IPS-NIHi7 (cell line): ENCODE measurements at regions not wholly inside any gene's neighbourhood (a gene's known extent, or its start where the extent isn't known, plus 50 kb on each side); places are given as distances from the start of the nearest gene placed in this dataset.
"Not testable (repeated sequence)": the region's sequence is repeated elsewhere in the genome, so short reads cannot be mapped to it uniquely, and the experiment has no call there.

Source experiments
- DNase-seq: peaks from one replicate; pipeline ENCODE4 v3.0.0; 2012; ENCODE audit warnings: mixed read lengths; ENCODE audit errors: extremely low spot score

DNA sequence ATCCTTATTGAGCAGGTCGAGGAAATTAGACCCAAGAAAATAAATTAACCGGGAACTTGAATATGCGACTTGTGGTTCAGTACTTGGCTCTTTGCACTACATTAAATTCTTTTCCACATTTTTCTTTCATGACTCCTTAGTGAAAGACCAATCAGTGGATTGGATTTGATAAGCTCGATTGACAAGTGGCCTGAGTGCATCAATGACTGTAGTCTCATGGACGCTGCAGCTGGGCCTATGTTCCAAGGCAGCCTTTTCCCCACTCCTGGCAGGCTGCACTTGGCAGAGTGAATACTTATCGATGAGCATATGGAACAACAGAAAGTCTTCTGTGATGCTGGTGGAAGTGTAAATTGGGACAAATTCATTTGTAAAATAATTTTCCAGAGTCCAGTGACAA lies 210.8 kb upstream of the EXOC2 start:
- no peak for DNase-seq

GRCh38 chr6:901696-902460 lies 208.9 kb upstream of the EXOC2 start:
- no peak for DNase-seq

DNA sequence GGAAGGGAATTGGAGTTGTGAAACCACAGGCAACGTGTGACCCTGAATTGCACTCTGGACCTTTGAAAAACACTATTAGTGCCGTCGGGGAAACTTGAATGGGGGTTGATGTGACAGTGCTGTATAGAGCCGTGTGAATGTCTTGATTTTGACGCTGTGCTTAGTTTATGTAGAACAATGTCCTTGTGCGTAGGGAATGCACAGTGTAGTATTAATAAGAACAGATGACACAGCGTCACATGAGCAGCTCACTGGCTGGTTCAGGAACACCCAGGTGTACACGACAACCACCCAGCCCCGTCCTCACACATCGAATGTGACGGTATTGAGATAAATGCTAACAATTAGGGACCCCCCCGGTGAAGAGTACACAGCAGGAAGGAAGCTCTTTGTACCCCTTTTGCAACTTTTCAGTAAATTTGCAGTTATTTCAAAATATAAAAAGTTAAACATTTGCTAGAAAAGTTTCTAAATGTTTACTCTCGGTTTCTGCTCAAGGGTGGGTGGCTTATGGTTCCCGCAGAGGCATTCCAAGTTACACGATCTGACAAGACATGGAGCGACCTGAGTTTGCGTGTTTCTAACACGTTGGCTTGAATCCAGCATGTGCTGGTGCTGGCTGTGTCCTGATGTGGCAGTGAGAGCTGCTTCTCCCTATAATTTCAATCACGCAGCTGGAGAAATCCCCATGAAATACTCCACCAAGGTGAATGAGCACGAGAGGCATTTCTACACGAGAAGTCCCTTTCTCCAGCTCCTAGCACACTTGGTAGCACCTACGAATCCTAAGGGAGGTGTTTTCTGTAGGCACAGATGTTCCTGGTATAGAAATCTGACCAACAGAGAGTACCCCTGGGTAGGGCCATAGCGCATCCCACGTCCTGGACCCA lies 208.0 kb upstream of the EXOC2 start:
- DNase-seq, result no peak

DNA sequence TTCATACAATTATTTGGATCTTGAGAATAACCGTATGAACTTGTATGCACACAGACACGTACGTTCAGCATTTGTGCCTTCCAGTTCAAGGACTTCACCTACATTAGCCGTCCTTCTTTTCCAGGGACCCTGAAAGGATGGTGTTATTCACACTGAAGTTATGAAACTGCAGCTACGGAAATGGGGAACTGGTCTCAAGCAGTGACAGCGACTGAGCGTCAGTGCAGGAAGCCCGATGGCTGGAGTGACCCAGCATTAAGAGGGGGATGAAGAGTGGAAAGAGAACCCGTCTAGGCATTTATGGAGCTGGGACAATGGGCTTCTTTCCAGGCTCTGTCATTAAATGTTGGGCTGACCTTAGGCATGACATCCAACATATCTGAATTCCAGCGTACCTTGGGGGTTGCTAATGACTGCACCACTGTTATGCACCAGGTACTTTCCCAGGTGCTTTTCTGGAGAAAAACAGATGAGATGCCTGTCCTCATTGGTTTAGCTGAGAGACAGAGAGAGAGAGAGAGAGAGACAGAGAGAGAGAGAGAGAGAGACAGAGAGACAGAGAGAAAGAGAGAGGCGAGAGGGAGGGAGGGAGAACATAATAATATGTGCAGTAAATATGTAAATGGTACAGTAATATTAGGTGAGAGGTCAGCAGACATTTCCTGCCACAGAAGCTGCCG lies 204.7 kb upstream of the EXOC2 start:
- DNase-seq, result no peak

GRCh38 chr6:894274-894673 lies 201.3 kb upstream of the EXOC2 start:
- DNase-seq, result peak; percentile 43

DNA sequence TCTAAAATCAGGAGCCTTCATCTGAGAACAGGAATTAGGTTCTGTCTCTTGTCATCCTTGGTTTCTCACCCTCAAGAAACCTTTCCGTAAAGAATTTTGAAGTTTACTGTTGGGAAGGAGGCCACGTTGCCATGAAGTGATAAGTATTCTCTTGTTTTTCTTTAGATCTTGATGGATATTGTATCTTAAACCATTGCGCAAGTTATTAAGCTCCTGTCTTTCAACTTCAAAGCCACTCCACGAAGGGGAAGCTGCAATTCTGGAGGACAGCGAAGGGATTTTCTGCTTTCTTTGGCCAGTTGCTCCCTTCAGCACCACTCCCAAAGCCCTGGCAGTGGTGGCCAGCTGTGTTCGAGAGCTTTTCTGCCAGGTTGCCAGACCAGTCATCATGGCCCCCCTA lies 198.1 kb upstream of the EXOC2 start:
- no peak for DNase-seq

DNA sequence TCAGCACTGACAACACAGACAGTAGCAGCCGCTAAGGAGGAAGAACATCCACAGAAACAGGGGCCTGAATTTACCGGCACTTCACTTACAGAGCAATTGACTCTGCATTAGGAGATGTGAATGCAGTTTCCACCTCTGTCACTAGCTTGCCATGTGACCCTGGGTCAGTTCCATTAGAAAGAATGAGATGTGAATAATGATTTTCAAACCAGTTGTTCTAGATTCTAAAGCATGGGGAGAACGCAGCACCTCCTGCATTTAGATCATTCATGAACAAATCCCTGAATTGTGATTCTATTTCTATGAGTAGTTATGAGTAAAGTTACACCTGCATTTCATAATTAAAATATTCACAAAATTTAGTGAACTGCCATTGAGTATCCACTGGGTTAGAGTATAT lies 197.3 kb upstream of the EXOC2 start:
- DNase-seq, result no peak

DNA sequence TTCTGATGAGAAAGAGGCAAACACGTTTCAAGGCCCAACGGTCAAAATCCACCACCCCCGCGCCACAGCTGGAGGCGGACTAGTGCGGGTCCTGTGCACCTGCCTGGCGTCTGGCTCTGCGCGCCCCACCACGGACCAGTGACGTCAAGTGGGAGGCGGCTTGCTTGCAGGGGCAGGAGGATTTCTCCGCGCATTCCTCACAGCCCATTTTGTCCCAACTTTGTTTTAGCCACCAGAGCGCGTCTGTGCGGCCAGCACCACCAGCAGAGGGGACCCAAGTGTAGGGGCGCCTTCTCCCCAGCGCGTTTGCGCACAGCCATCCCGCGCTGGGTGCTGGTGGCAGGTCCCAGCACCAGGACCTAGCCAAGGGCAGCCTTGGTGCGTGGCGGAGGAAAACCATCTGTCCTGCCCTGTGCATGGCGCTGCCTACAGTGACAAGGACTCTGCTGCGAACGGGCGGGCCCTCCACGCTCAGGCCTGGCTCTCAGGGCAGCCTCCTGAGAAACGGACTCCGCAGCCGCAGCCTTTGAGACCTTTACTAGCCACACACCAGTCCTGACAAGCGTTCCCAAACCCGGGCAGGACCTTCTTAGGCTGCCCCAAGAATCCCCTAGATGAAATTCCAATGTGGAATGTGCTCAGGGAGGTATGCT lies 194.8 kb upstream of the EXOC2 start:
- DNase-seq, result no peak

DNA sequence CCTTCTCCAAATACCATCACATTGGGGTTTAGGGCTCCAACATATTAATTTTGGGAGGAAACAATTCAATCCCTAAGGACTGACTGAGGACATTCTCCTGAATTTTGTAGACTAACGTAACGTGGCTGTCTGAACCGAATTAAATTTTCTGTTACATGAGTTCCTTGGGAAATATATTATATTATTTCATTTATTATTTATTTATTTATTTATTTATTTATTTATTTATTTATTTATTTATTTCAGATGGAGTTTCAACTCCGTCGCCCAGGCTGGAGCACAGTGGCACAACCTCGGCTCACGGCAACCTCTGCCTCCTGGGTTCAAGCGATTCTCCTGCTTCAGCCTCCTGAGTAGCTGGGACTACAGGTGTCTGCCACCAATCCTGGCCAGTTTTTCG lies 193.2 kb upstream of the EXOC2 start:
- DNase-seq, result not testable (repeated sequence)

GRCh38 chr6:885051-885590 lies 192.2 kb upstream of the EXOC2 start:
- DNase-seq, result no peak

- no peak for DNase-seq
These were observed 191.6 kb upstream of the EXOC2 start for GRCh38 chr6:884570-884969.

DNA sequence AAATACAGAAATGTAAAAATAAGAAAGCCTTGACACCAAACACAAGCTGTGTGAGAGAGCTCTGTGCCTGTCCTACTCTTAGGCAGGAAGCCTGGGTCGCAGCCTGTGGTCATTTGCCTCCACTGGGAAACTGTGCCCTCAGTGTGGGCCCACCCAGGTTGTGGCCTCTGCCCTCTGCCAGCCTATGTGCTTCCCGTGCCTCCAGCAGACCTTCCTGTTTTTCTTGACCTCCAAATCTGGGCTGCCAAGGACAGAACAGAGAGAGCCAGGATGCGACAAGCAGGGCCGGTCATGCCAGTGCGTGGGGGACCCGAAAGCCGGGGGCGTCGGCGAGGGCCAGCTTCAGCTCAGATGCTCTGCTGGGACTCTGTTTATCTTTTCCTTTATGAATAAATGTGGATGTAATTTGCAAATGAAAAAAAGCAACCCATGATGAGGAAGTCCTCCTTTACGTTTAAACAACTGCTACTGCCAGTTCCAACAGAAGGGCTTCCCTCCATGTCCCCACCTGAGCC lies 189.2 kb upstream of the EXOC2 start:
- DNase-seq, result no peak

GRCh38 chr6:878179-878578 lies 185.2 kb upstream of the EXOC2 start:
- DNase-seq, result no peak

DNA sequence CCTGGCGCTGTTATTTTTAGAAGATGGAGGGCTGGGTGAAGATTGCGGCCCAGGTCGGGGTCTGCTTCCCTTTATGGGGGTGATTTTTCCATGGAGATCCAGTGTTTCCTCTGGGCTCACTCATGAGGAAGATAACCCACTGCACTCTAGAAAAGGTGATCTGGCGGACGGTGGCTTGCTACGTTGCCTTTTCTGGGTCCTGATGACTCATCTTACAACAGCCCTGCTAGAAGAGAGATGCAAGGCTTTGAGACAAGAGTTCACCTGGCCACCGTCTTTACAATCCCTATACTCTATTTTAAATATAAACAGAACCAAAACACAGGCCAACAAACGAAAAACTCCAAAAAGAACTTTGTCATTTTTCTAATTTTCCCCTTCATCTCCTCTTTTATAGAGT lies 182.1 kb upstream of the EXOC2 start:
- DNase-seq, result no peak

- DNase-seq, result no peak
These were observed 179.7 kb upstream of the EXOC2 start for GRCh38 chr6:872570-873125.

DNA sequence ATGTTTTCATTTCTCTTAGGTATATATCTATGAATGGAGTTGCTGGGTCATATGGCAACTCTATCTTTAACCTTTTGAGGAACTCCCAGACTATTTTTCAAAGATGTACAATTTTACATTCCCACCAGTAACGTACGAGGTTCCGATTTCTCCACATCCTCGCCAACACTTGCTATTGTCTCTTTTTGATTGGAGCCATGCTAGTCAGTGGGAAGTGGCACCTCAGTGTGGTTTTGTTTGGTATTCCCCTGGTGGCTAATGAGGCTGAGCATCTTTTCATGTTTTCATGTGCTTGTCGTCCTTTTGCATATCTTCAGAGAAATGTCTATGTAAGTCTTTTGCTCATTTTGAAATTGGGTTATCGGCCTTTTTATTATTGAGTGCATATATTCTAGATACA lies 178.6 kb upstream of the EXOC2 start:
- no peak for DNase-seq

GRCh38 chr6:870096-870495 lies 177.2 kb upstream of the EXOC2 start:
- DNase-seq, result no peak

DNA sequence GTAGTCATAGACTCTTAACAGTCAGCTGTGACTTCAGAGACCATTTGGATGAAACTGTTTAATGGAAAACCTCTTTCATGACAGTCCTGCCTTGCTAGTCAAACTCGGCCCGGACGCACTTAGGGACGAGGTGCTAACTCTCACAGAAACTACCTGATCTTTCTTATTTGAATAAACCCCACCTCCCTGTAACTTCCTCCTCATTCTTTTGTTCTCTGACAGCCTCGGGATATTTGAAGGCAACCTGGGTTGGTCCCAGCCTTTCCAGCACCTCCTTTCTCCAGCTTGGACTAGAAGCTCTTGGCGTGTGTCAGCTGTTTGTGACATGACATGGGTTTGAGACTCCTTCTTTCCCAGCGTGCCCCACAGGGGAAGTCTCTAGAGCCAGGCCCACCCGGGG lies 175.3 kb upstream of the EXOC2 start:
- DNase-seq, result no peak

GRCh38 chr6:867378-867777 lies 174.4 kb upstream of the EXOC2 start:
- DNase-seq, result no peak

GRCh38 chr6:866316-866715 lies 173.4 kb upstream of the EXOC2 start:
- DNase-seq, result no peak

GRCh38 chr6:865846-866245 lies 172.9 kb upstream of the EXOC2 start:
- no peak for DNase-seq
